Central memory CD4-positive, alpha-beta T cell (primary cell): ENCODE measurements at regions not wholly inside any gene's neighbourhood (a gene's known extent, or its start where the extent isn't known, plus 50 kb on each side); places are given as distances from the start of the nearest gene placed in this dataset.
"Not testable (repeated sequence)": the region's sequence is repeated elsewhere in the genome, so short reads cannot be mapped to it uniquely, and the experiment has no call there.

ENCODE experiments used
- DNase-seq: peaks from one replicate; pipeline ENCODE4 v3.0.0; 2022

- no peak for DNase-seq
Observed at GRCh38 chr4:53920116-53920515, 144.3 kb downstream of the CHIC2 start.

GRCh38 chr4:53919535-53919934, 144.9 kb downstream of the CHIC2 start:
- DNase-seq: no peak

DNA sequence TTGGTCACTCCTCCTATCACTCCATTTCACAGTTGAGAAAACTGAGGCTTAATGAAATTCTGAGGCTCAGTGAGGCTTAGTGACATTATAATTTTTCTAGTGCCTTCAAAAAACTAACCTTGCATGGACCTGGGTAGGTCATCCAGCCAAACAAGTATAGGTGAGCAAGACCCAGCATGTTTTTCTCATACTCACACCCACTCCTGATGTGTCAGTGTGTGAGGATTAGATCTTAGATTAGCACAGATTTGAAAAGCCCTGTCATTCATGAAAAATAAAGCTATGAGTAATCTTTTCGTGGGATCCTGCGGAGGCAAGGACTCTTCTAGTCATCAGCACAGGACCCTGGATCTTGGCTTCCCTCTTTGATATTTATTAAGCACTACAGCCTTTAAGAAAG, 146.7 kb downstream of the CHIC2 start:
- no peak for DNase-seq

GRCh38 chr4:53916431-53916889, 147.9 kb downstream of the CHIC2 start:
- no peak for DNase-seq

- DNase-seq: no peak
Observed at GRCh38 chr4:53914313-53915016, 149.9 kb downstream of the CHIC2 start.

DNA sequence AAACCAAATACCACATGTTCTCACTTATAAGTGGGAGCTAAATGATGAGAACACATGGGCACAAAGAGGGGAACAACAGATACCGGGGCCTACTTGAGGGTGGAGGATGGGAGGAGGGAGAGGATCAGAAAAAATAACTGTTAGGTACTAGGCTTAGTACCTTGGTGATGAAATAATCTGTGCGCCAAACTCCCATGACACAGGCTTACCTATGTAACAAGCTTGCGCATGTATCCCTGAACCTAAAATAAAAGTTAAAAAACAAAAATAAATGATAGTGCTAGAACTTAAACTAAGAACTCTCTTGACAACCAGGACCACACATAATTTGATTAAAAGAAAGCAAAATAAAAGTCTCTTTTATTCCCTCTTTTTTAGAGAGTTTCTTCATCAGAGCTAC, 150.6 kb downstream of the CHIC2 start:
- DNase-seq: no peak

- no peak for DNase-seq
Observed at GRCh38 chr4:53912766-53913497, 151.5 kb downstream of the CHIC2 start.

DNA sequence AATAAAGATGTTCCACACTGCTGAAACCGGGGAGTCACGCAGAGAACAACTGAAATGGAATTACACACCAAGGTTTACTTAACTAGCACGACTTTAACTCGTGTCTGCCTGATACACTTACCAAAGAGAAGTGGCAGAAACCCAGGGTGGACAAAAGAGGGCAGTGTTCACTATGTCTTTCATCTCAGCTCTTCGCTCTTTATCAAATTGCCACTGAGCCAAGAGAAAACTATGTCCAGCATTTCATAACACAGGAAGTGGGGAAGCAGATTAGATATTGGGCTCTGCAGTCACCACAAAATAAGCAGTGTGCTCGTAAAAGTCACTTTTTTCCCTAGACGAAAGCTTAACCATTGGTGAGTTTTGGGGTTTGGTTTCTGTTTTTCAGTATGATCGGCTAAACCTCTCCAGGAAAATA, 155.7 kb downstream of the CHIC2 start:
- no peak for DNase-seq

GRCh38 chr4:53907772-53908171, 156.6 kb downstream of the CHIC2 start:
- DNase-seq: no peak

GRCh38 chr4:53906606-53907190, 157.7 kb downstream of the CHIC2 start:
- no peak for DNase-seq

DNA sequence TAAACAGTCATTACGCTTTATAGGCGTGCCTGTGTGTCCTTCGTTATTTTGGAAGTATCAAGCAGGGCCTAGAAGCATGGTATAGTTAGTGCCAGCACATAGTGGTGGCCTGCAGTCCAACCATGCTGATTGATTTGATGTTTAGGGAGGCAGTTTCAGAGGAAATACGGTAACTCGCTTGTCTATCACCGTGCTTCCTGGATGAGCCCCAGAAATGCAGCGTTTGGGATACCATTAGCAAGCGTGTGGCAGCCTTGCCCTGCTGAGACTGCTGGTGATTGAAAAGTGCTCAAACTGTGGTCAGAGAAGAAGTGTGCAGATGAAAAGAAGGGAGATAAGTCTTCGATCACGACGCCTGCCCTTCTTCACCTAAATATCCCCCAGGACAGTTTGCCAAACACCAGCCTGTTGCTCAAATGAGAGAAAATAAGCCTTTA, 158.4 kb downstream of the CHIC2 start:
- DNase-seq: no peak

DNA sequence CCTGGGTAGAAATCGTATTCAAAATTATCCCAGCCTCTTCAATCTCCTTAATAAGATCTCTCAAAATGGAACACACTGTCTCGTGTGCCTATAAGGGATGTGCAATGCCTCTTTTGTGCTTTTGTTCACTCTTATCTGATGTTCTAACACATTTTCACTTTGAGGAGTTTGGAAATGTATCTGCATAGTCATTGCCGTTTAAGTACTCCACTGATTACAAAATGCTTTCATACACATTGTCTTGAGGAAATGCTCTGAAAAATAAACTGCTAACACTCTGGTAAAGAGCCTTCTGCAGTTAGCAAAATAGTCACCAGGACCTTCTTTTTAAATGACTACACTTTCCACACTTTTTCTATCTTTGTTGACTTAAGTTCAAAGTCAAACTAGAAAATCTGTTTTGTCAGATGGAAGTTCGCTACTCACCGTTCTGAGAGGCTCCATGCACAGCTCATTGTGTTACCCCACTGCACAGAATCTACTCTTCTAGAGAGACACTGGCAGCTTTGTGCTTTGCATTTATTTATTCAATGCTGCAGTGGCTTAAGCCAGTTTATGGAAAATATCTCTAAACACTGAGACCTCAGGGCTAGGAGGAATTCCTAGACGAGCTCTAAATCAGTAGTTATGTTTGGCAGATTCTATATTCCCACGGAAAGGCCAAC, 159.0 kb downstream of the CHIC2 start:
- DNase-seq: no peak

DNA sequence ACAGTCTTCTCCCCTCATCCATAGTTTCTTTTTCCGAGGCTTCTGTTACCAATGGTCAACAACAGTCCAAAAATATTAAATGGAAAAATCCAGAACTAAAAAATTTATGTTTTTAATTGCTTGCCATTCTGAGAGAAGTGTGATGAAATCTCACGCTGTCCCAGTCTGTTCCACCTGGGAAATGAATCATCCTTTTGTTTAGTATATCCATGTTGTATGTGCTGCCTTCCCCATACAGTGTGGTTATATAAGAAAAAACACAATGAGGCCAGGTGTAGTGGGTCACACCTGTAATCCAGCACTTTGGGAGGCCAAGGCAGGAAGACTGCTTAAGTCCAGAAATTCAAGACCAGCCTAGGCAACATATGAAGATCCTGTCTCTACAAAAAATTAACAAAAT, 161.6 kb downstream of the CHIC2 start:
- DNase-seq: no peak

DNA sequence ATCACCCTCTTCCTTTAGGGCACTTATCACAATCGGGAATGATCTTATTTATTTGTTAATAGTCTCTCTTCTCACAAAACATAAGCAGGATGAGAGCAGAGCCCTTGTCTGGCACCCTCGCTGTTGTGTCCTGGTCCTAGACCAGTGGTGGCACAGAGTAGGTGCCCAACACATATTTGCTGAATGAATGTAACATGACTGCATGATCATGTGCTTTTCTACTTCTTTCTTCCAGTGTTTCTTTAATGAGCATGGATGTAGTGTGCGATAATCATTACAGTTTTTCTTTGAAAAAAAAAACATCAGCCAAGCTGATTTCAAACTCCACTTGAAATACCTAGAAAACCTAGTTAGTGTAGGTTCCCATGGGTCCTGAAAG, 164.1 kb downstream of the CHIC2 start:
- no peak for DNase-seq

DNA sequence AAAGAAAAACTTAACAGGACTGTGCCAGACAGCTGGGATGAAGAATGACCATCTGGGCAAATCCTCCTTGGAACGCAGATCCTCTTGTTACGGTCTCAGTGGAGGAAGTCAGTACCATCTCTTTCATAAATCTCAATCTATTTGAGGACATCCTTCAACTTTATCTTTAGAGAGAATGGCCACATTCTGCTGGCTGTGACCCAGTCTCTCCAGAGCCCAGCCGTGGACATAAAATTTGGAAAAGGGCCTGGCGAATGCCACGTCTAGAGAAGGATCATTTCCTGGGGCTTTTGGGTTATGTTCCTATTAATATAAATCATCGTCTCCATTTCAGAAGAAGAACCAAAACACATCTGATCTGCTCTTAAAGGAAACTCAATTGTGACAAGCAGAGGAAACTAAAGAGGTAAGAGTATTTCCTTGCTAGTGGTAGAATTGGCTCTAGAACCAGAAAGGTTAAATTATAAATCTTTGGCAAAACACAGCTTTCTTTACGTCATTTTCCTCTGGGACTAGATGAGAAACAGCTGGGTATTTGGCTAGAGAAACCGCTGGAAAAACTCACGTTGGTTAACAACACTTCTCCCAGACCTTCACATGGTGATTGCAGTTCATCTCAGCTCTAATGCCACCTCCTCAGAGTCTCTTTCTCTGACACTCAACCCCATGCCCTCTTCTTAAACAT, 164.7 kb downstream of the CHIC2 start:
- DNase-seq: no peak

- DNase-seq: no peak
Observed at GRCh38 chr4:53895137-53895536, 169.3 kb downstream of the CHIC2 start.

GRCh38 chr4:53890461-53890860, 173.9 kb downstream of the CHIC2 start:
- no peak for DNase-seq

GRCh38 chr4:53889326-53890055, 174.9 kb downstream of the CHIC2 start:
- DNase-seq: no peak

DNA sequence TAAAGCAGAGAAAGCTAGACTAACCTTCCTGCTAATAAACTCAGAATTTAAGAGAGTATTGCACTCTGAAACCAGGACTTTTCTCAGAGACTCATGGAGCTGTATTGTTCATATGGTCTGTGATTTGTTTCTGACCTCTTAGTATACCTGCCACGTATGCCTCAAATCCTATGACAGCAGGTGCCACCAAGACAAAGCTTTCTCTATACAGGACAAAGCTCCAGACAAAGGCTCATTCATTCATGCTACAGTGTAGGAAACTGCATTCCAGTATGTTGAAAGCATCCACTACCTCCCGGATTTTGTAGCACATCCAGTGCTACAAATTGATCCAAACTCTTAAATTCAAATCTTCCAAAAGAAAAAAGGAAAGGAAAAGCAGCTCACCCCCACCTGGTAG, 178.3 kb downstream of the CHIC2 start:
- DNase-seq: no peak

DNA sequence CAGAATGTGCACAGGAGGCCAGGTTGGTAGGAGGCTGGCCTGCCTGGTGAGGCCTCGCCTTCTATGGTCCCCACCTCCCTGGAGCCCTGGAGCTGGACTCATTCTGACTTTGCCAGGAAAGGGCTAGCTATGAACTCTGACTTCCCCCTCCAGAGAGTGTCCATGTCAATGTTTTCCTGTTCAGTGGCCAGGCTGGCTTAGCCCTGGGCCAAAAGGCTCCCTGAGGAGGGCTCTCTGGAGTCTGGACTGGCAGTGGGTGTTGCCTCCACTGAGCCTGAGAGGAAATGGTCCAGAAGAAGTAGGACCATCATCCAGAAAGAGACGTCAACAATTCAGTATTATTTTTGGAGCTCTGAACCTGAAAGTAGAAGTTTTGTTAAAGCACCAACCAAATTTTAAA, 178.7 kb downstream of the CHIC2 start:
- no peak for DNase-seq

DNA sequence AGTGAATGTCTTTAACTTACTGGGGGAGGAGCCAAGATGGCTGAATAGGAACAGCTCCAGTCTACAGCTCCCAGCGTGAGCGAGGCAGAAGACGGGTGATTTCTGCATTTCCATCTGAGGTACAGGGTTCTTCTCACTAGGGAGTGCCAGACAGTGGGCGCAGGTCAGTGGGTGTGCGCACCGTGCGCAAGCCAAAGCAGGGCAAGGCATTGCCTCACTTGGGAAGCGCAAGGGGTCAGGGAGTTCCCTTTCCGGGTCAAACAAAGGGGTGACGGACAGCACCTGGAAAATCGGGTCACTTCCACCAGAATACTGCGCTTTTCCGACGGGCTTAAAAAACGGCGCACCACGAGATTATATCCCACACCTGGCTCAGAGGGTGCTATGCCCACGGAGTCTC, 187.3 kb downstream of the CHIC2 start:
- not testable (repeated sequence) for DNase-seq

DNA sequence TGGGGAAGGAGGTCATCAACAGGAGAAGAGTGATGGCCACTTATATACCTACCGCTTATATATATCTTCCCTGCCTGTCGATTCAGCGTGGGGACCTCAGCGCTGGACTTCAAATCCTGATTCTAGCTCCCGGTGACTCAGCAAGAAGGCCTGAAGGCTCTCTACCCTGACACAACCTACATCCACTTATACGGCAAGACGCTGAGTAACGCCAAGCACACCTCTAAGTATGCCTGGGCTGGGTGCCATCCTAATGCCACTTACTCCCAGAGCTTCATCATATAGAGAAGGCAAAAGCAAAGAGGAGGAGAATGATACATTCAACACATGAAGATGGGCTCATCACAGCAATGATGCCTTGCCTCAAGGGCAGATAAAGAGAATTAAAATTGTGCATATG, 198.3 kb downstream of the CHIC2 start:
- DNase-seq: no peak
